Gastroesophageal sphincter (tissue), 4 donors: ENCODE measurements at regions not wholly inside any gene's neighbourhood (a gene's known extent, or its start where the extent isn't known, plus 50 kb on each side); places are given as distances from the start of the nearest gene placed in this dataset.

ENCODE experiments used
- ATAC-seq: fragments of 150-250 bp; one replicate; pipeline ENCODE4 v1.9.1; 2016; ENCODE audit warnings: mild to moderate bottlenecking, moderate library complexity
- H3K27ac ChIP-seq, 4 donors: fragments of 200-600 bp; sonication (generic) in 3 of 4; 1 replicate in 3 of 4; 2 replicates in 1 of 4; pipeline ENCODE4 v1.5.1; 2016 to 2019
- H3K27me3 ChIP-seq: fragments of 200-600 bp; sonication (generic); one replicate; pipeline ENCODE4 v1.5.1; 2019
- H3K36me3 ChIP-seq, 2 donors: fragments of 200-600 bp; sonication (generic); one replicate each; pipeline ENCODE4 v1.5.1; 2019; ENCODE audit warnings: control low read depth in 1 of 2
- H3K4me1 ChIP-seq, 3 donors: fragments of 200-600 bp; sonication (generic); 1 replicate in 2 of 3; 2 replicates in 1 of 3; pipeline ENCODE4 v1.5.1; 2016 to 2019; ENCODE audit warnings: control low read depth in 2 of 3
- H3K4me3 ChIP-seq, 2 donors: fragments of 200-600 bp; sonication (generic); one replicate each; pipeline ENCODE4 v1.5.1; 2019; ENCODE audit warnings: mild to moderate bottlenecking in 1 of 2, moderate library complexity in 1 of 2
- H3K9me3 ChIP-seq, 3 donors: fragments of 200-600 bp; sonication (generic); one replicate each; pipeline ENCODE4 v1.5.1; 2017 to 2019; ENCODE audit warnings: control low read depth in 2 of 3
- EP300 ChIP-seq: sonication (generic); formaldehyde crosslinking; IDR thresholded peaks from one replicate; pipeline ENCODE4 v1.6.1; 2017; ENCODE audit warnings: antibody characterized with exemption, mild to moderate bottlenecking
- POLR2A ChIP-seq, 2 donors: fragments of 450-650 bp; IDR thresholded peaks; one replicate each; pipeline ENCODE4 v1.6.1; 2017; ENCODE audit warnings: antibody characterized with exemption in 2 of 2, mild to moderate bottlenecking in 2 of 2, moderate library complexity in 1 of 2
- POLR2AphosphoS5 ChIP-seq: sonication (generic); formaldehyde crosslinking; IDR thresholded peaks from one replicate; pipeline ENCODE4 v1.6.1; 2017; ENCODE audit warnings: antibody characterized with exemption
- WGBS, 2 donors: methylation state at CpG; one replicate each; pipeline ENCODE4 v1.1.5; 2018; ENCODE audit warnings: low coverage in 1 of 2; 5-methylcytosine and 5-hydroxymethylcytosine counted together
- TF ChIP-seq, protein P1 (sequence below), 4 experiments: fragments of 200-600 bp in 2 of 4; fragments of 450-650 bp in 2 of 4; sonication (generic) in 1 of 4; IDR thresholded peaks; one replicate each; pipeline ENCODE4 v1.5.1; 2017 to 2019; ENCODE audit warnings: antibody characterized with exemption in 4 of 4, mild to moderate bottlenecking in 2 of 4, moderate library complexity in 2 of 4

DNA sequence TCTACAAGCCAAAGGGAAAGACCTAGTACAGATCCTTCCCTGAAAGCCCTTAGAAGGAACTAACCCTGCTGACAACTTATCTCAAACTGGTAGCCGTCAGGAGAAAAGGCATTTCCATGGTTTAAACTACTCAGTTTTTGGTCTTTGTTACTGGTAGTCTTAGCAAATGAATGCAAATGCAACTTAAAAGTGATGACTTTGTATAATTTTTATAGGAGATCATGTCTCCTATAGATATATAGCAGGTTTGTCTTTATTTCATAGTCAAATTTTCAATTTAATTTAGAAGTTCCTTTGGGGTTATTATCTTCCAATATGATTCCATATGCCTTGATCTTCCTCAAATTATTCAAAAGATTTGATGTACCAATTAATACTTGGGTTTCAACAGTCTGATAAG is 1173.0 kb upstream of the CNTN5 start:
- no peaks in the 10 kb centered on the region for H3K27me3 ChIP-seq
- no peak for ATAC-seq
- no peak overlapping the region for H3K27ac ChIP-seq
- no peaks in the 10 kb centered on the region for H3K36me3 ChIP-seq
- no peaks in the 10 kb centered on the region for H3K9me3 ChIP-seq
- H3K4me1 ChIP-seq = no peaks in the 10 kb centered on the region
- WGBS, 2 donors = 92 to 100% methylated on average over 1 of the region's 1 CpG
- H3K4me3 ChIP-seq = no peak overlapping the region
- TF ChIP-seq, protein P1, sequence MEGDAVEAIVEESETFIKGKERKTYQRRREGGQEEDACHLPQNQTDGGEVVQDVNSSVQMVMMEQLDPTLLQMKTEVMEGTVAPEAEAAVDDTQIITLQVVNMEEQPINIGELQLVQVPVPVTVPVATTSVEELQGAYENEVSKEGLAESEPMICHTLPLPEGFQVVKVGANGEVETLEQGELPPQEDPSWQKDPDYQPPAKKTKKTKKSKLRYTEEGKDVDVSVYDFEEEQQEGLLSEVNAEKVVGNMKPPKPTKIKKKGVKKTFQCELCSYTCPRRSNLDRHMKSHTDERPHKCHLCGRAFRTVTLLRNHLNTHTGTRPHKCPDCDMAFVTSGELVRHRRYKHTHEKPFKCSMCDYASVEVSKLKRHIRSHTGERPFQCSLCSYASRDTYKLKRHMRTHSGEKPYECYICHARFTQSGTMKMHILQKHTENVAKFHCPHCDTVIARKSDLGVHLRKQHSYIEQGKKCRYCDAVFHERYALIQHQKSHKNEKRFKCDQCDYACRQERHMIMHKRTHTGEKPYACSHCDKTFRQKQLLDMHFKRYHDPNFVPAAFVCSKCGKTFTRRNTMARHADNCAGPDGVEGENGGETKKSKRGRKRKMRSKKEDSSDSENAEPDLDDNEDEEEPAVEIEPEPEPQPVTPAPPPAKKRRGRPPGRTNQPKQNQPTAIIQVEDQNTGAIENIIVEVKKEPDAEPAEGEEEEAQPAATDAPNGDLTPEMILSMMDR (IDR thresholded peaks at IDR 0.05) = no peak
- TF ChIP-seq POLR2AphosphoS5 = no peak
- TF ChIP-seq EP300 = no peak

DNA sequence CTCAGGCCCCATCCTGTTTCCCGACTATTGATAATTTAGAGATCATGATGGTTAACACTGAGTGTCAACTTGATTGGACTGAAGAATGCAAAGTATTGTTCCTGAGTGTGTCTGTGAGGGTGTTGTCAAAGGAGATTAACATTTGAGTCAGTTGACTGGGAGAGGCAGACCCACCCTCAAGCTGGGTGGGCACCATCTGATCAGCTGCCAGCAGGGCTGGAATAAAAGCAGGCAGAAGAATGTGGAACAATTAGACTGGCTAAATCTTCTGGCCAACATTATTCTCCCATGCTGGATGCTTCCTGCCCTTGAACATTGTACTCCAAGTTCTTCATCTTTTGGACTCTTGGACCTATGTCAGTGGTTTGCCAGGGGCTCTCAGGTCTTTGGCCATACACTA is 1170.0 kb upstream of the CNTN5 start:
- H3K9me3 ChIP-seq = no peaks in the 10 kb centered on the region
- H3K4me1 ChIP-seq = no peaks in the 10 kb centered on the region
- H3K27ac ChIP-seq = no peak overlapping the region
- H3K36me3 ChIP-seq = no peaks in the 10 kb centered on the region
- WGBS, 2 donors = 59 to 100% methylated on average over 1 of the region's 1 CpG
- H3K27me3 ChIP-seq = no peaks in the 10 kb centered on the region
- no peak for TF ChIP-seq EP300
- no peak for TF ChIP-seq POLR2AphosphoS5
- TF ChIP-seq, protein P1 (IDR thresholded peaks at IDR 0.05) = no peak
- no peak for TF ChIP-seq POLR2A (IDR thresholded peaks at IDR 0.05)
- no peak for ATAC-seq
- H3K4me3 ChIP-seq = no peak overlapping the region

DNA sequence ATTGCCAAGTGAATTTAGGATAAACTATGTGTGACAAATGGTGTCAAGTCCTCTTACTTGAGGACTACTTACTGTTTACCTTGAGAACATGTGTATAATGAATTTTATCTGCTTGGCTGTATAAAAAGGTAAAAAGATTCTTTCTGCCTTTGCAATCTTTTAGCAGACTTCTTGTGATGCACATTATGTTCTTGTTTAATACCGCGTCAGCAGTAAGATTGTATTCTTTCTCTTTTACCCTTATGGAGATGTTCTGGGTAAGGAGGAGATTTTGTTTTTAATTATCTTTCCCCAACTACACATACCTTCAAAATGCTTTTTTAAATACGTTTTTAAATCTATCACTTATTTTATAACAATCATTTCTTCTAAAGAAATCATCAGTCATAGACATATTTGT is 1166.4 kb upstream of the CNTN5 start:
- no peak for ATAC-seq
- WGBS, 2 donors = 55 to 77% methylated on average over 3 of the region's 3 CpGs
- Histone ChIP-seq H3K27me3 (no peaks in the 10 kb centered on the region), H3K4me1 (no peaks in the 10 kb centered on the region), H3K36me3 (no peaks in the 10 kb centered on the region), H3K4me3 (no peak overlapping the region), H3K9me3 (no peaks in the 10 kb centered on the region), H3K27ac (no peak overlapping the region)
- TF ChIP-seq POLR2A (IDR thresholded peaks at IDR 0.05) (no peak), EP300 (no peak), POLR2AphosphoS5 (no peak)
- TF ChIP-seq, protein P1 (IDR thresholded peaks at IDR 0.05) = no peak

DNA sequence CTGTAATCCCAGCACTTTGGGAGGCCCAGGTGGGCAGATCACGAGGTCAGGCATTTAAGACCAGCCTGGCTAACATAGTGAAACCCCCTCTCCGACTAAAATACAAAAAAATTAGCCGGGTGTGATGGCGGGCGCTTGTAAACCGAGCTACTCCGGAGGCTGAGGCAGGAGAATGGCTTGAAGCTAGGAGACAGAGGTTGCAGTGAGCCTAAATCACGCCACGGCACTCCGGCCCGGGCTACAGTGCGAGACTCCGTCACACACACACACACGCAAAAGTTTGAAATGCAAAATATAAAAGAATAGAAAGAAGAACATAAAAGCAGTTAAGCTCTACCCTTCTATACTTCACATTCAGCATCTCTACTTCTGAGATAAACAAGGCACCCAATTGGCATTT is 1165.9 kb upstream of the CNTN5 start:
- WGBS, 2 donors = 91 to 95% methylated on average over 8 of the region's 14 CpGs
- no peak overlapping the region for H3K27ac ChIP-seq
- H3K4me1 ChIP-seq = no peaks in the 10 kb centered on the region
- no peaks in the 10 kb centered on the region for H3K27me3 ChIP-seq
- TF ChIP-seq, protein P1 (IDR thresholded peaks at IDR 0.05) = no peak
- TF ChIP-seq POLR2AphosphoS5 (no peak), POLR2A (IDR thresholded peaks at IDR 0.05) (no peak)
- H3K9me3 ChIP-seq = no peaks in the 10 kb centered on the region
- H3K4me3 ChIP-seq = no peak overlapping the region
- ATAC-seq = no peak
- no peaks in the 10 kb centered on the region for H3K36me3 ChIP-seq

DNA sequence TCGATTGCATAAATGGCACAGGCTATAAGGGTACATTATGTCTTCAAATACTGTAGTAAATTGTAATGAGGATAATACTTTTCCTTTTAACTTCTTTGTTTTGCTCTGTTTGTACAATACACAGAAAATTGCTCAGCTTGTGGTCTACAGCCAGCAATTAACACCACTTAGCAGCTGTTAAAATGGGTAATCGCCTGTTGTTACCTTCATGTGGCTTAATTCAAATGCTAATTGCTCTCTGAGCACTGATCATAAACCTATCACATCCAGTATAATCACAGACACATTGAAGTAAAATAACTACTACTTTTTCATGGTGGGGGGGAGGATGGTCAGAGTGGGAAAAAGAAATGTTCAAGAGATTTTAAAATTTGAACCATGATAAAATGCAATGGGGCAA is 1164.1 kb upstream of the CNTN5 start:
- no peaks in the 10 kb centered on the region for H3K9me3 ChIP-seq
- H3K36me3 ChIP-seq = no peaks in the 10 kb centered on the region
- no peaks in the 10 kb centered on the region for H3K27me3 ChIP-seq
- H3K4me1 ChIP-seq = no peaks in the 10 kb centered on the region
- ATAC-seq = no peak
- H3K4me3 ChIP-seq = no peak overlapping the region
- TF ChIP-seq POLR2A (IDR thresholded peaks at IDR 0.05) (no peak), POLR2AphosphoS5 (no peak), EP300 (no peak)
- TF ChIP-seq, protein P1 (IDR thresholded peaks at IDR 0.05) = no peak
- 55 to 67% methylated on average over 2 of the region's 2 CpGs for WGBS, 2 donors
- no peak overlapping the region for H3K27ac ChIP-seq
